Nucleus accumbens (tissue), 56 donors: ENCODE measurements at regions not wholly inside any gene's neighbourhood (a gene's known extent, or its start where the extent isn't known, plus 50 kb on each side); places are given as distances from the start of the nearest gene placed in this dataset.

ENCODE experiments used
- DNase-seq, 56 donors: peaks; one replicate each; lab custom pipeline; 2025; lab: John Stamatoyannopoulos, UW

- no peak for DNase-seq
Observed at GRCh38 chr18:53677480-53677879, 547.0 kb downstream of the MBD2 start.

GRCh38 chr18:53665701-53666100 is 558.8 kb downstream of the MBD2 start:
- no peak for DNase-seq

- no peak for DNase-seq
Observed at GRCh38 chr18:53664575-53664974, 559.9 kb downstream of the MBD2 start.

- no peak for DNase-seq
Observed at GRCh38 chr18:53660306-53660705, 564.2 kb downstream of the MBD2 start.

GRCh38 chr18:53657257-53657656 is 567.2 kb downstream of the MBD2 start:
- DNase-seq, result no peak

GRCh38 chr18:53649621-53650020 is 574.8 kb downstream of the MBD2 start:
- no peak for DNase-seq

- no peak for DNase-seq
Observed at GRCh38 chr18:53644799-53645471, 579.5 kb downstream of the MBD2 start.

- DNase-seq, result no peak
Observed at GRCh38 chr18:53639687-53640086, 584.8 kb downstream of the MBD2 start.

- DNase-seq, result no peak
Observed at GRCh38 chr18:53629337-53629736, 595.1 kb downstream of the MBD2 start.

GRCh38 chr18:53625997-53626599 is 598.4 kb downstream of the MBD2 start:
- no peak for DNase-seq

- DNase-seq, result no peak
Observed at GRCh38 chr18:53610957-53611356, 613.5 kb downstream of the MBD2 start.

- no peak for DNase-seq
Observed at GRCh38 chr18:53606792-53607191, 617.7 kb downstream of the MBD2 start.

GRCh38 chr18:53605198-53605597 is 619.3 kb downstream of the MBD2 start:
- DNase-seq, result peak in 1 of 56 donors; percentile 0

- peak in 15 of 56 donors; percentile 0 to 21 (median 4) for DNase-seq
Observed at GRCh38 chr18:53603276-53603675, 621.2 kb downstream of the MBD2 start.

- DNase-seq, result no peak
Observed at GRCh38 chr18:53601344-53601743, 623.1 kb downstream of the MBD2 start.

- no peak for DNase-seq
Observed at GRCh38 chr18:53586923-53587322, 637.5 kb downstream of the MBD2 start.
